ENCODE measurements at regions not wholly inside any gene's neighbourhood (a gene's known extent, or its start where the extent isn't known, plus 50 kb on each side); places are given as distances from the start of the nearest gene placed in this dataset.
"Not testable (repeated sequence)": the region's sequence is repeated elsewhere in the genome, so short reads cannot be mapped to it uniquely, and the experiment has no call there.

GRCh38 chr19:30113186-30113585 is 171.1 kb downstream of the URI1 start:
- Mint-ChIP-seq H3K4me1 (ENCODE audit: unreplicated experiment) (no peaks in the 10 kb centered on the region), H3K9me3 (ENCODE audit: unreplicated experiment) (no peaks in the 10 kb centered on the region), H3K4me3 (ENCODE audit: unreplicated experiment) (no peak overlapping the region), H3K27ac (ENCODE audit: unreplicated experiment) (no peak overlapping the region), H3K36me3 (ENCODE audit: low read depth, unreplicated experiment) (no peaks in the 10 kb centered on the region), H3K27me3 (ENCODE audit: unreplicated experiment) (peaks cover 2% of the 10 kb centered on the region)
- DNase-seq (ENCODE audit: low spot score) = no peak
- no peak for TF ChIP-seq CTCF (IDR thresholded peaks at IDR 0.05; ENCODE audit: unreplicated experiment)

GRCh38 chr19:30114095-30114494 is 172.1 kb downstream of the URI1 start:
- not testable (repeated sequence) for H3K27me3 Mint-ChIP-seq (ENCODE audit: unreplicated experiment); H3K27ac Mint-ChIP-seq (ENCODE audit: unreplicated experiment); H3K9me3 Mint-ChIP-seq (ENCODE audit: unreplicated experiment); H3K4me1 Mint-ChIP-seq (ENCODE audit: unreplicated experiment); H3K36me3 Mint-ChIP-seq (ENCODE audit: low read depth, unreplicated experiment); H3K4me3 Mint-ChIP-seq (ENCODE audit: unreplicated experiment); DNase-seq (ENCODE audit: low spot score)

GRCh38 chr19:30115947-30116346 is 173.9 kb downstream of the URI1 start:
- DNase-seq (ENCODE audit: low spot score) = no peak
- H3K9me3 Mint-ChIP-seq (ENCODE audit: unreplicated experiment) = no peaks in the 10 kb centered on the region

GRCh38 chr19:30116530-30116929 is 174.5 kb downstream of the URI1 start:
- TF ChIP-seq CTCF (IDR thresholded peaks at IDR 0.05; ENCODE audit: unreplicated experiment) = no peak
- H3K36me3 Mint-ChIP-seq (ENCODE audit: low read depth, unreplicated experiment) = no peaks in the 10 kb centered on the region
- no peaks in the 10 kb centered on the region for H3K4me1 Mint-ChIP-seq (ENCODE audit: unreplicated experiment)
- no peak overlapping the region for H3K4me3 Mint-ChIP-seq (ENCODE audit: unreplicated experiment)
- peaks cover 10% of the 10 kb centered on the region for H3K27me3 Mint-ChIP-seq (ENCODE audit: unreplicated experiment)
- no peak for DNase-seq (ENCODE audit: low spot score)
- H3K27ac Mint-ChIP-seq (ENCODE audit: unreplicated experiment) = no peak overlapping the region
- no peaks in the 10 kb centered on the region for H3K9me3 Mint-ChIP-seq (ENCODE audit: unreplicated experiment)

More at GRCh38 chr19:30115947-30116346, 173.9 kb downstream of the URI1 start:
- no peak overlapping the region for H3K4me3 Mint-ChIP-seq (ENCODE audit: unreplicated experiment)
- no peak for TF ChIP-seq CTCF (IDR thresholded peaks at IDR 0.05; ENCODE audit: unreplicated experiment)
- no peaks in the 10 kb centered on the region for H3K4me1 Mint-ChIP-seq (ENCODE audit: unreplicated experiment)
- H3K27ac Mint-ChIP-seq (ENCODE audit: unreplicated experiment) = no peak overlapping the region
- H3K27me3 Mint-ChIP-seq (ENCODE audit: unreplicated experiment) = peaks cover 10% of the 10 kb centered on the region
- H3K36me3 Mint-ChIP-seq (ENCODE audit: low read depth, unreplicated experiment) = no peaks in the 10 kb centered on the region

- no peaks in the 10 kb centered on the region for H3K4me1 Mint-ChIP-seq (ENCODE audit: unreplicated experiment)
- DNase-seq (ENCODE audit: low spot score) = no peak
- no peak overlapping the region for H3K4me3 Mint-ChIP-seq (ENCODE audit: unreplicated experiment)
- no peaks in the 10 kb centered on the region for H3K36me3 Mint-ChIP-seq (ENCODE audit: low read depth, unreplicated experiment)
- TF ChIP-seq CTCF (IDR thresholded peaks at IDR 0.05; ENCODE audit: unreplicated experiment) = no peak
- peaks cover 10% of the 10 kb centered on the region for H3K27me3 Mint-ChIP-seq (ENCODE audit: unreplicated experiment)
- no peak overlapping the region for H3K27ac Mint-ChIP-seq (ENCODE audit: unreplicated experiment)
- H3K9me3 Mint-ChIP-seq (ENCODE audit: unreplicated experiment) = no peaks in the 10 kb centered on the region
Measured at GRCh38 chr19:30116984-30117555, 175.0 kb downstream of the URI1 start.
